GM18858 (cell line): ENCODE measurements at regions not wholly inside any gene's neighbourhood (a gene's known extent, or its start where the extent isn't known, plus 50 kb on each side); places are given as distances from the start of the nearest gene placed in this dataset.

Experiments used
- ATAC-seq: cut with Tn5 transposase; IDR thresholded peaks from one replicate; pipeline ENCODE4 v1.9.1; 2021; ENCODE audit not compliant: unreplicated experiment

- ATAC-seq = no peak
These were observed 132.6 kb upstream of the HES1 start for GRCh38 chr3:194003114-194004057.

GRCh38 chr3:194005930-194006501 lies 129.9 kb upstream of the HES1 start:
- no peak for ATAC-seq

GRCh38 chr3:194007592-194008337 lies 128.2 kb upstream of the HES1 start:
- ATAC-seq = no peak

- ATAC-seq = no peak
These were observed 126.9 kb upstream of the HES1 start for GRCh38 chr3:194009019-194009418.

GRCh38 chr3:194009892-194010533 lies 125.9 kb upstream of the HES1 start:
- no peak for ATAC-seq

GRCh38 chr3:194011807-194012206 lies 124.1 kb upstream of the HES1 start:
- ATAC-seq = no peak

- no peak for ATAC-seq
These were observed 122.0 kb upstream of the HES1 start for GRCh38 chr3:194013928-194014327.

GRCh38 chr3:194014756-194015155 lies 121.2 kb upstream of the HES1 start:
- no peak for ATAC-seq

- ATAC-seq = no peak
These were observed 116.4 kb upstream of the HES1 start for GRCh38 chr3:194019398-194020165.

- ATAC-seq = no peak
These were observed 113.9 kb upstream of the HES1 start for GRCh38 chr3:194022052-194022451.

- ATAC-seq = no peak
These were observed 113.1 kb upstream of the HES1 start for GRCh38 chr3:194022816-194023215.

GRCh38 chr3:194023501-194024280 lies 112.3 kb upstream of the HES1 start:
- ATAC-seq = no peak

- ATAC-seq = no peak
These were observed 110.8 kb upstream of the HES1 start for GRCh38 chr3:194025119-194025518.

- ATAC-seq = no peak
These were observed 110.0 kb upstream of the HES1 start for GRCh38 chr3:194025951-194026350.

- no peak for ATAC-seq
These were observed 107.4 kb upstream of the HES1 start for GRCh38 chr3:194028434-194029004.

GRCh38 chr3:194029846-194030245 lies 106.1 kb upstream of the HES1 start:
- no peak for ATAC-seq

GRCh38 chr3:194030372-194030771 lies 105.6 kb upstream of the HES1 start:
- ATAC-seq = no peak

GRCh38 chr3:194031349-194031748 lies 104.6 kb upstream of the HES1 start:
- ATAC-seq = no peak

- no peak for ATAC-seq
These were observed 103.9 kb upstream of the HES1 start for GRCh38 chr3:194031867-194032635.
